ENCODE measurements at regions not wholly inside any gene's neighbourhood (a gene's known extent, or its start where the extent isn't known, plus 50 kb on each side); places are given as distances from the start of the nearest gene placed in this dataset.
"Not testable (repeated sequence)": the region's sequence is repeated elsewhere in the genome, so short reads cannot be mapped to it uniquely, and the experiment has no call there.

- peaks cover 4% of the 10 kb centered on the region in 2 donors for H3K9me3 Mint-ChIP-seq
- H3K27ac Mint-ChIP-seq, result no peak overlapping the region
- H3K36me3 Mint-ChIP-seq, result peaks cover 0 to 4% of the 10 kb centered on the region in 2 donors
- no peak for ATAC-seq
- DNase-seq (ENCODE audit: low spot score in 2 of 2), result no peak
These were observed 245.3 kb upstream of the RARB start for GRCh38 chr3:25182794-25183193.

GRCh38 chr3:25184641-25185250, 243.3 kb upstream of the RARB start:
- ATAC-seq, result no peak
- peaks cover 0 to 4% of the 10 kb centered on the region in 2 donors for H3K36me3 Mint-ChIP-seq
- peaks cover 4% of the 10 kb centered on the region in 2 donors for H3K9me3 Mint-ChIP-seq
- no peak overlapping the region for H3K27ac Mint-ChIP-seq
- DNase-seq (ENCODE audit: low spot score in 2 of 2), result no peak

- Mint-ChIP-seq H3K27ac (no peak overlapping the region), H3K9me3 (peaks cover 0 to 6% of the 10 kb centered on the region in 2 donors), H3K36me3 (no peaks in the 10 kb centered on the region)
- DNase-seq (ENCODE audit: low spot score in 2 of 2) (no peak), ATAC-seq (no peak)
These were observed 236.4 kb upstream of the RARB start for GRCh38 chr3:25191673-25192072.

DNA sequence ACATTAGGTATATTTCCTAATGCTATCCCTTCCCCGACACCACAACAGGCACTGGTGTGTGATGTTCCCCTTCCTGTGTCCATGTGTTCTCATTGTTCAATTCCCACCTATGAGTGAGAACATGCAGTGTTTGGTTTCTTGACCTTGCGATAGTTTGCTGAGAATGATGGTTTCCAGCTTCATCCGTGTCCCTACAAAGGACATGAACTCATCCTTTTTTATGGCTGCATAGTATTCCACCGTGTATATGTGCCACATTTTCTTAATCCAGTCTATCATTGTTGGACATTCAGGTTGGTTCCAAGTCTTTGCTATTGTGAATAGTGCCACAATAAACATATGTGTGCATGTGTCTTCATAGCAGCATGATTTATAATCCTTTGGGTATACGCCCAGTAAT, 228.5 kb upstream of the RARB start:
- H3K27ac Mint-ChIP-seq; ATAC-seq; H3K36me3 Mint-ChIP-seq; DNase-seq (ENCODE audit: low spot score in 2 of 2): not testable (repeated sequence)
- H3K9me3 Mint-ChIP-seq, result peaks cover 12 to 14% of the 10 kb centered on the region in 2 donors

GRCh38 chr3:25212736-25213135, 215.3 kb upstream of the RARB start:
- no peak for ATAC-seq
- H3K36me3 Mint-ChIP-seq, result no peaks in the 10 kb centered on the region
- no peak for DNase-seq (ENCODE audit: low spot score in 2 of 2)
- no peak overlapping the region for H3K27ac Mint-ChIP-seq
- peaks cover 10 to 11% of the 10 kb centered on the region in 2 donors for H3K9me3 Mint-ChIP-seq

GRCh38 chr3:25214034-25214433, 214.0 kb upstream of the RARB start:
- no peak for ATAC-seq
- DNase-seq (ENCODE audit: low spot score in 2 of 2), result no peak
- Mint-ChIP-seq H3K27ac (no peak overlapping the region), H3K36me3 (no peaks in the 10 kb centered on the region), H3K9me3 (peaks cover 5 to 6% of the 10 kb centered on the region in 2 donors)

- ATAC-seq (no peak), DNase-seq (ENCODE audit: low spot score in 2 of 2) (no peak)
- H3K27ac Mint-ChIP-seq, result no peak overlapping the region
- H3K36me3 Mint-ChIP-seq, result no peaks in the 10 kb centered on the region
- H3K9me3 Mint-ChIP-seq, result peaks cover 0 to 12% of the 10 kb centered on the region in 2 donors
These were observed 209.7 kb upstream of the RARB start for GRCh38 chr3:25218362-25218761.

DNA sequence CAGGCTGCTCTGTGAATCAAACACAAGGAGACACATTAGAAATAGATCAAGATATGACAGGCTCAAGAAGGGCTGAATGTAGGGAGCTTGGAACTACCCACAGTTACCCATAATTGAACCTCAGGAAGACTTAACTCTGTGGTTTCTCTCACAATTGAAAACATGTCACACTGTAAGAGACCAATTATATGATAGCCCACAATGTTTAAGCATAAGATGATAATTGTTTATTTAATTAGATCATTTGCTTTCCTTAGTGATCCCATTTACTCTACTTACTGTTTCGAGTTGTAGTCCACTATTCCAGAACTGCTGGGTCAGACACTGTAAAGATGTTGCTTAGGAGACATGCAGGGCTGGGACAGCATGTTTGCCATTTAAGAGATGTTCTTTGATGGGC, 201.3 kb upstream of the RARB start:
- Mint-ChIP-seq H3K36me3 (no peaks in the 10 kb centered on the region), H3K9me3 (peaks cover 0 to 9% of the 10 kb centered on the region in 2 donors), H3K27ac (no peak overlapping the region)
- ATAC-seq, result no peak
- DNase-seq (ENCODE audit: low spot score in 2 of 2), result no peak

DNA sequence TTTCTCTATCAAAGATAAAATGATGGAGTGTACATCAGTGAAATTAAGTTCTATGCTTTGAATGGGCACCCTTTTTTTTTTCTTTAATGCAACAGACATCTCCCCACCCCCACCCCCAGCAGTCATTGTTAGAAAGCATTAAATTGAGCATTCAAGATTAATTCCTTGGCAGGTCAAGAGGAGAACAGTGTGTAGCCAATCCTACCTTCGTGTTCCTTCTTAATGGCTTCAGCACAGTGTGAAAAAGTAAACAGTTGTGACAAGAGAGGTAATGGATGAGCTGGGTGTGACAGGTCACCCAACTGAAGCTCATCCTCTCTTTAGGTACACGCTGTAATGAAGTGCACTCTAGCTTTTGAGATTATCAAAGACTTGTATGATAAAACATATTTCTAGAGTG, 198.5 kb upstream of the RARB start:
- Mint-ChIP-seq H3K9me3 (peaks cover 0 to 9% of the 10 kb centered on the region in 2 donors), H3K36me3 (no peaks in the 10 kb centered on the region), H3K27ac (no peak overlapping the region)
- ATAC-seq, result no peak
- DNase-seq (ENCODE audit: low spot score in 2 of 2), result no peak

GRCh38 chr3:25235031-25235430, 193.0 kb upstream of the RARB start:
- ATAC-seq (no peak), DNase-seq (ENCODE audit: low spot score in 2 of 2) (no peak)
- H3K9me3 Mint-ChIP-seq, result no peaks in the 10 kb centered on the region
- no peaks in the 10 kb centered on the region for H3K36me3 Mint-ChIP-seq
- H3K27ac Mint-ChIP-seq, result no peak overlapping the region

- H3K36me3 Mint-ChIP-seq, result no peaks in the 10 kb centered on the region
- ATAC-seq (no peak), DNase-seq (ENCODE audit: low spot score in 2 of 2) (no peak)
- H3K27ac Mint-ChIP-seq, result no peak overlapping the region
- H3K9me3 Mint-ChIP-seq, result no peaks in the 10 kb centered on the region
These were observed 192.6 kb upstream of the RARB start for GRCh38 chr3:25235466-25235865.

DNA sequence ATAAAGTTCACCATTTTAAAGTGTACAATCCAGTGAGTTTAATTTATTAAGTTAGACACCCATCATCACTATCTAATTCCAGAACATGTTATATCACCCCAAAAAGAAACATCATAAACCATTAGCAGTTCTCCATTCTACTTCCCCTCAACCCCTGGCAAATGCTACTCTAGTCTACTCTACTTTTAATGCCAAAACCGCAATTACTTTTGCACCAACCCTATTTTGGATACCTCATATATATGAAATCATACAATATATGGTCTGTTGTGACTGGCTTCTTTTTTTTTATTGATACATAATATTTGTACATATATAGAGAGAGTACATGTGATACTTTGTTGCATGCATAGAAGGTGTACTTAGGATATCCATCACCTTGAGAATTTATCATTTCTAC, 190.5 kb upstream of the RARB start:
- no peaks in the 10 kb centered on the region for H3K36me3 Mint-ChIP-seq
- ATAC-seq (no peak), DNase-seq (ENCODE audit: low spot score in 2 of 2) (no peak)
- no peak overlapping the region for H3K27ac Mint-ChIP-seq
- no peaks in the 10 kb centered on the region for H3K9me3 Mint-ChIP-seq

GRCh38 chr3:25239042-25239441, 189.0 kb upstream of the RARB start:
- no peaks in the 10 kb centered on the region for H3K36me3 Mint-ChIP-seq
- H3K27ac Mint-ChIP-seq, result no peak overlapping the region
- ATAC-seq, result no peak
- peaks cover 6 to 7% of the 10 kb centered on the region in 2 donors for H3K9me3 Mint-ChIP-seq
- DNase-seq (ENCODE audit: low spot score in 2 of 2), result no peak

- peaks cover 0 to 17% of the 10 kb centered on the region in 2 donors for H3K36me3 Mint-ChIP-seq
- no peak overlapping the region for H3K27ac Mint-ChIP-seq
- peaks cover 25 to 44% of the 10 kb centered on the region in 2 donors for H3K9me3 Mint-ChIP-seq
- DNase-seq (ENCODE audit: low spot score in 2 of 2) (no peak), ATAC-seq (no peak)
These were observed 181.2 kb upstream of the RARB start for GRCh38 chr3:25246913-25247312.

- no peak overlapping the region for H3K27ac Mint-ChIP-seq
- H3K36me3 Mint-ChIP-seq, result peaks cover 0 to 7% of the 10 kb centered on the region in 2 donors
- ATAC-seq, result no peak
- peaks cover 15 to 26% of the 10 kb centered on the region in 2 donors for H3K9me3 Mint-ChIP-seq
- no peak for DNase-seq (ENCODE audit: low spot score in 2 of 2)
These were observed 175.8 kb upstream of the RARB start for GRCh38 chr3:25252291-25252690.

DNA sequence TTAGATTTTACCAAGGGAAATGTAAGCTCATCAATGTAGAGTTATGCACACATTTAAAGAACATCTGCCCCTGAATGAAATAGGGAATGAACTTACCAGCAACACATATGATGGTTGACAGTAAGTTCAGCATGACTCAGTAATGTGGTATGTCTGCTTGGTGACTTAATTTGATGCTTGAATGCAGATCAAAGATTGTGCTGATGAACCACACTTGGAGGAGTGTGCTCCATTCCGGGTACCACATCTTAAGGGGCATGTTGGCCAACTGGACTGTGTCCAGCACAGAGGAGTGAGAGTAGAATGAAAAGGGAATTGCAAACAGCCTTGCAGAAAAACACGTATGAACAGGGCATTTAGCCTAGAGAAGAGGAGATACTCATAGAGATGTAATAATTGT, 171.0 kb upstream of the RARB start:
- DNase-seq (ENCODE audit: low spot score in 2 of 2), result no peak
- H3K9me3 Mint-ChIP-seq, result peaks cover 14 to 17% of the 10 kb centered on the region in 2 donors
- no peaks in the 10 kb centered on the region for H3K36me3 Mint-ChIP-seq
- no peak for ATAC-seq
- H3K27ac Mint-ChIP-seq, result no peak overlapping the region

- Mint-ChIP-seq H3K36me3 (no peaks in the 10 kb centered on the region), H3K27ac (no peak overlapping the region), H3K9me3 (peaks cover 13 to 23% of the 10 kb centered on the region in 2 donors)
- ATAC-seq (no peak), DNase-seq (ENCODE audit: low spot score in 2 of 2) (no peak)
These were observed 168.2 kb upstream of the RARB start for GRCh38 chr3:25259871-25260270.

DNA sequence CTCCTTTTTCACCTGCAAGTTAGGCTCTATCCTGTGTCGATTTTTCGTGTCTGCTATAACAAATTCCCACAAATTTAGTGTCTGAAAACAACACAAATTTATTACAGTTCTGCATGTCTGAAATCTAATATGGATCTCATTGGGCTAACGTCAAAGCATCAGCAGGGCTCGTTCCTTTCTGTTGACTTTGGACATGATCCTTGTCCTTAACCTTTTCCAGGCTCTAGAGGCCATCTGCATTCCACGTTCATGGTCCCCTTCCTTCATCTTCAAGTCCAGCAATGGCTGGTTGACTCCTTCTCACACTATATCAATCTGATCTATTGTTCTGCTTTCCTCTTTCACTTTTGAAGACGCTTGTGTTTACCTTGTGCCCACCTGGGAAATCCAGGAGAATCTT, 165.7 kb upstream of the RARB start:
- no peaks in the 10 kb centered on the region for H3K36me3 Mint-ChIP-seq
- ATAC-seq, result no peak

More for the DNA sequence above, 165.7 kb upstream of the RARB start:
- H3K9me3 Mint-ChIP-seq, result peaks cover 13 to 23% of the 10 kb centered on the region in 2 donors
- H3K27ac Mint-ChIP-seq, result no peak overlapping the region
- no peak for DNase-seq (ENCODE audit: low spot score in 2 of 2)
